SK-N-SH (cell line): ENCODE measurements at regions not wholly inside any gene's neighbourhood (a gene's known extent, or its start where the extent isn't known, plus 50 kb on each side); places are given as distances from the start of the nearest gene placed in this dataset.

Experiments used
- CTCF ChIA-PET: fragments of 300-600, 350-600 bp; formaldehyde crosslinking; extraction: SDS; loops from one replicate; lab custom pipeline; 2021; lab: Yijun Ruan, JAX
- POLR2A ChIA-PET: fragments of 350-600 bp; sonication (Branson Sonifier 250); formaldehyde crosslinking; extraction: SDS; loops from one replicate; lab custom pipeline; 2020; ENCODE audit warnings: antibody characterized with exemption, inconsistent platforms; lab: Yijun Ruan, JAX
- DNase-seq: peaks from one replicate; pipeline ENCODE4 v3.0.0; 2012
- H2AFZ ChIP-seq: fragments of 200-600 bp; sonication (generic); 2 replicates; pipeline ENCODE4 v1.8.1; 2016; ENCODE audit warnings: antibody characterized with exemption, mild to moderate bottlenecking, low read depth
- H3F3A ChIP-seq: fragments of 200-600 bp; sonication (generic); replicated peaks from 2 replicates; pipeline ENCODE3; 2016; ENCODE audit warnings: antibody characterized with exemption, mild to moderate bottlenecking; ENCODE audit not compliant: insufficient read depth
- H3K27ac ChIP-seq, 2 experiments: fragments of 200-500 bp in 1 of 2; fragments of 200-600 bp in 1 of 2; sonication (Bioruptor generic) in 1 of 2; sonication (generic), shearing (Covaris generic) in 1 of 2; 2 replicates each; pipeline versions ENCODE4 v1.5.1 to v1.6.1; 2014 to 2016; ENCODE audit warnings: low read depth in 2 of 2, inconsistent platforms in 1 of 2, low read length in 1 of 2, mild to moderate bottlenecking in 1 of 2, mixed read lengths in 1 of 2
- H3K27me3 ChIP-seq: fragments of 200-600 bp; sonication (generic), shearing (Covaris generic); 2 replicates; pipeline ENCODE4 v1.6.1; 2016; ENCODE audit warnings: mixed run types; ENCODE audit not compliant: insufficient read depth
- H3K36me3 ChIP-seq, 2 experiments: fragments of 200-500 bp in 1 of 2; fragments of 200-600 bp in 1 of 2; sonication (Bioruptor generic) in 1 of 2; sonication (generic) in 1 of 2; replicated peaks in 1 of 2; 2 replicates each; pipeline versions ENCODE3 to v1.5.1; 2014 to 2016; ENCODE audit warnings: low read length in 1 of 2, mild to moderate bottlenecking in 1 of 2; ENCODE audit not compliant: insufficient read depth in 2 of 2, control insufficient read depth in 1 of 2
- H3K4me1 ChIP-seq, 2 experiments: fragments of 200-500 bp in 1 of 2; fragments of 200-600 bp in 1 of 2; sonication (Bioruptor generic) in 1 of 2; sonication (generic), shearing (Covaris generic) in 1 of 2; 2 replicates each; pipeline versions ENCODE4 v1.5.1 to v1.6.1; 2014 to 2016; ENCODE audit warnings: low read depth in 1 of 2, low read length in 1 of 2, mixed run types in 1 of 2; ENCODE audit not compliant: insufficient read depth in 2 of 2, control insufficient read depth in 1 of 2
- H3K4me2 ChIP-seq: fragments of 200-600 bp; sonication (generic), shearing (Covaris generic); 2 replicates; pipeline ENCODE4 v1.6.1; 2017; ENCODE audit warnings: mixed run types
- H3K4me3 ChIP-seq, 2 experiments: fragments of 200-500 bp in 1 of 2; fragments of 200-600 bp in 1 of 2; sonication (Bioruptor generic) in 1 of 2; sonication (generic), shearing (Covaris generic) in 1 of 2; 2 replicates each; pipeline versions ENCODE4 v1.5.1 to v1.8.1; 2014 to 2016; ENCODE audit warnings: low read depth in 2 of 2, inconsistent platforms in 1 of 2, low read length in 1 of 2, mild to moderate bottlenecking in 1 of 2, mixed read lengths in 1 of 2, moderate library complexity in 1 of 2
- H3K79me2 ChIP-seq: fragments of 200-600 bp; sonication (generic); 2 replicates; pipeline ENCODE4 v1.8.1; 2017; ENCODE audit warnings: mild to moderate bottlenecking; ENCODE audit not compliant: insufficient read depth
- H3K9ac ChIP-seq: fragments of 200-600 bp; sonication (generic); 2 replicates; pipeline ENCODE4 v1.6.1; 2017; ENCODE audit warnings: mixed run types
- H3K9me2 ChIP-seq: fragments of 200-600 bp; sonication (generic); 2 replicates; pipeline ENCODE4 v1.6.1; 2017; ENCODE audit warnings: mixed run types
- H3K9me3 ChIP-seq: fragments of 200-600 bp; sonication (generic); 2 replicates; pipeline ENCODE4 v1.6.1; 2017; ENCODE audit warnings: mixed run types, mild to moderate bottlenecking, moderate library complexity
- H4K20me1 ChIP-seq: fragments of 200-600 bp; sonication (generic); 2 replicates; pipeline ENCODE4 v1.6.1; 2017; ENCODE audit warnings: mild to moderate bottlenecking, mixed run types; ENCODE audit not compliant: insufficient read depth
- CHD2 ChIP-seq: fragments of 150-350 bp; IDR thresholded peaks from 2 replicates; pipeline ENCODE4 v1.6.1; 2018; ENCODE audit warnings: low read length; ENCODE audit not compliant: partially characterized antibody
- ELF1 ChIP-seq: IDR thresholded peaks from 2 replicates; pipeline ENCODE4 v1.4.0; 2012
- EP300 ChIP-seq, 2 experiments: IDR thresholded peaks; 2 replicates each; pipeline versions ENCODE4 v1.4.0 to v1.6.1; 2012; ENCODE audit warnings: borderline replicate concordance in 1 of 2, low read depth in 1 of 2, low read length in 1 of 2
- GATA2 ChIP-seq: sonication (generic); formaldehyde crosslinking; IDR thresholded peaks from 2 replicates; pipeline ENCODE4 v1.5.0; 2020; ENCODE audit warnings: mild to moderate bottlenecking, missing genetic modification reagents
- JUND ChIP-seq: IDR thresholded peaks from 2 replicates; pipeline ENCODE4 v1.4.0; 2012
- POLR2AphosphoS5 ChIP-seq: IDR thresholded peaks from 2 replicates; pipeline ENCODE4 v1.6.1; 2012; ENCODE audit warnings: low read depth, low read length
- RCOR1 ChIP-seq: fragments of 150-350 bp; IDR thresholded peaks from 2 replicates; pipeline ENCODE4 v1.6.1; 2017; ENCODE audit warnings: antibody characterized with exemption, low read length
- RXRA ChIP-seq: IDR thresholded peaks from 2 replicates; pipeline ENCODE4 v1.4.0; 2012; ENCODE audit warnings: low read depth, mild to moderate bottlenecking, borderline replicate concordance
- SMC3 ChIP-seq: IDR thresholded peaks from 2 replicates; pipeline ENCODE4 v1.6.1; 2012; ENCODE audit warnings: low read depth, low read length, improper control_type of control experiment
- TAF1 ChIP-seq: IDR thresholded peaks from 2 replicates; pipeline ENCODE4 v1.6.1; 2012; ENCODE audit warnings: low read depth, mild to moderate bottlenecking, low read length, moderate library complexity, borderline replicate concordance
- WGBS: methylation state at CpG from one replicate; pipeline ENCODE4 v1.1.6; 2017; ENCODE audit warnings: low lambda C conversion rate; 5-methylcytosine and 5-hydroxymethylcytosine counted together
- TF ChIP-seq, protein P1 (sequence below): fragments of 200-600 bp; sonication (generic); IDR thresholded peaks from 2 replicates; pipeline ENCODE4 v1.6.1; 2017; ENCODE audit warnings: antibody characterized with exemption, mild to moderate bottlenecking, moderate library complexity
- TF ChIP-seq, protein P2 (sequence below): IDR thresholded peaks from 2 replicates; pipeline ENCODE4 v1.4.0; 2012; ENCODE audit warnings: low read depth, borderline replicate concordance
- TF ChIP-seq, protein P3 (sequence below): fragments of 150-350 bp; IDR thresholded peaks from 2 replicates; pipeline ENCODE4 v1.6.1; 2017; ENCODE audit warnings: antibody characterized with exemption, low read length, low read depth, borderline replicate concordance
- TF ChIP-seq, protein P4 (sequence below): fragments of 150-350 bp; IDR thresholded peaks from 2 replicates; pipeline ENCODE4 v1.6.1; 2016; ENCODE audit warnings: mild to moderate bottlenecking, low read depth, low read length
- TF ChIP-seq, protein P5 (sequence below): IDR thresholded peaks from 2 replicates; pipeline ENCODE4 v1.6.1; 2012; ENCODE audit warnings: mild to moderate bottlenecking, low read depth, low read length, moderate library complexity

DNA sequence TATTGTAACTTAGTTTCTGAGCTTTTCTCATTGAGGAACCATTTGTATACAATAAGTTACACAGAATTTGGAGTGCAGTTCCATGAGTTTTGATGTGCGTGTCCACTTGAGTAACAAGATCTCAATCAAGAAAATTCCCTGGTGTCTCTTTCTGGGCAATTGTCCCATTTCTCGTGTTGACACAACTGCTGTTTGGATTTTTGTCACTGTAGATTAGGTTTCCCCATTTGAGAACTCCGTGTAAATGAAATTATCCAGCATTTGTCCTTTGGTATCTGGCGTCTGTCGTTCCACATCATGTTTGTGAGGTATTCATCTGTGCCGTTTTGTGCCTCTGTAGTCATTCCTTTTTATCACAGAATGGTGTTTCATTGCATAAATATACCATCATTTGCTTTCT is 547.0 kb downstream of the TBC1D22A start:
- 24% methylated on average over 6 of the region's 6 CpGs for WGBS
- H3K9me2 ChIP-seq = no peaks in the 10 kb centered on the region

More for the DNA sequence above, 547.0 kb downstream of the TBC1D22A start:
- no peak overlapping the region for H3K4me2 ChIP-seq
- H3K79me2 ChIP-seq = no peaks in the 10 kb centered on the region
- no peak overlapping the region for H3K9ac ChIP-seq
- no peaks in the 10 kb centered on the region for H4K20me1 ChIP-seq
- CTCF ChIA-PET = no interaction called here
- H3K36me3 ChIP-seq = no peaks in the 10 kb centered on the region
- no peak overlapping the region for H3K27ac ChIP-seq
- no peaks in the 10 kb centered on the region for H3K4me1 ChIP-seq
- no peak overlapping the region for H2AFZ ChIP-seq
- peaks cover 7% of the 10 kb centered on the region for H3K9me3 ChIP-seq
- H3K4me3 ChIP-seq = no peak overlapping the region
- DNase-seq = no peak
- POLR2A ChIA-PET = no interaction called here
- TF ChIP-seq ELF1 (no peak), JUND (no peak), TAF1 (no peak), POLR2AphosphoS5 (no peak), GATA2 (no peak), RXRA (no peak), SMC3 (no peak), RCOR1 (no peak), CHD2 (no peak), EP300 (IDR thresholded peaks at IDR 0.05; ENCODE audit: borderline replicate concordance in 1 of 2, low read depth in 1 of 2, low read length in 1 of 2) (no peak)
- TF ChIP-seq, protein P1, sequence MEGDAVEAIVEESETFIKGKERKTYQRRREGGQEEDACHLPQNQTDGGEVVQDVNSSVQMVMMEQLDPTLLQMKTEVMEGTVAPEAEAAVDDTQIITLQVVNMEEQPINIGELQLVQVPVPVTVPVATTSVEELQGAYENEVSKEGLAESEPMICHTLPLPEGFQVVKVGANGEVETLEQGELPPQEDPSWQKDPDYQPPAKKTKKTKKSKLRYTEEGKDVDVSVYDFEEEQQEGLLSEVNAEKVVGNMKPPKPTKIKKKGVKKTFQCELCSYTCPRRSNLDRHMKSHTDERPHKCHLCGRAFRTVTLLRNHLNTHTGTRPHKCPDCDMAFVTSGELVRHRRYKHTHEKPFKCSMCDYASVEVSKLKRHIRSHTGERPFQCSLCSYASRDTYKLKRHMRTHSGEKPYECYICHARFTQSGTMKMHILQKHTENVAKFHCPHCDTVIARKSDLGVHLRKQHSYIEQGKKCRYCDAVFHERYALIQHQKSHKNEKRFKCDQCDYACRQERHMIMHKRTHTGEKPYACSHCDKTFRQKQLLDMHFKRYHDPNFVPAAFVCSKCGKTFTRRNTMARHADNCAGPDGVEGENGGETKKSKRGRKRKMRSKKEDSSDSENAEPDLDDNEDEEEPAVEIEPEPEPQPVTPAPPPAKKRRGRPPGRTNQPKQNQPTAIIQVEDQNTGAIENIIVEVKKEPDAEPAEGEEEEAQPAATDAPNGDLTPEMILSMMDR = no peak
- TF ChIP-seq, protein P2, sequence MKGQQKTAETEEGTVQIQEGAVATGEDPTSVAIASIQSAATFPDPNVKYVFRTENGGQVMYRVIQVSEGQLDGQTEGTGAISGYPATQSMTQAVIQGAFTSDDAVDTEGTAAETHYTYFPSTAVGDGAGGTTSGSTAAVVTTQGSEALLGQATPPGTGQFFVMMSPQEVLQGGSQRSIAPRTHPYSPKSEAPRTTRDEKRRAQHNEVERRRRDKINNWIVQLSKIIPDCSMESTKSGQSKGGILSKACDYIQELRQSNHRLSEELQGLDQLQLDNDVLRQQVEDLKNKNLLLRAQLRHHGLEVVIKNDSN = no peak
- TF ChIP-seq, protein P3, sequence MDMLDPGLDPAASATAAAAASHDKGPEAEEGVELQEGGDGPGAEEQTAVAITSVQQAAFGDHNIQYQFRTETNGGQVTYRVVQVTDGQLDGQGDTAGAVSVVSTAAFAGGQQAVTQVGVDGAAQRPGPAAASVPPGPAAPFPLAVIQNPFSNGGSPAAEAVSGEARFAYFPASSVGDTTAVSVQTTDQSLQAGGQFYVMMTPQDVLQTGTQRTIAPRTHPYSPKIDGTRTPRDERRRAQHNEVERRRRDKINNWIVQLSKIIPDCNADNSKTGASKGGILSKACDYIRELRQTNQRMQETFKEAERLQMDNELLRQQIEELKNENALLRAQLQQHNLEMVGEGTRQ = no peak
- TF ChIP-seq, protein P4, sequence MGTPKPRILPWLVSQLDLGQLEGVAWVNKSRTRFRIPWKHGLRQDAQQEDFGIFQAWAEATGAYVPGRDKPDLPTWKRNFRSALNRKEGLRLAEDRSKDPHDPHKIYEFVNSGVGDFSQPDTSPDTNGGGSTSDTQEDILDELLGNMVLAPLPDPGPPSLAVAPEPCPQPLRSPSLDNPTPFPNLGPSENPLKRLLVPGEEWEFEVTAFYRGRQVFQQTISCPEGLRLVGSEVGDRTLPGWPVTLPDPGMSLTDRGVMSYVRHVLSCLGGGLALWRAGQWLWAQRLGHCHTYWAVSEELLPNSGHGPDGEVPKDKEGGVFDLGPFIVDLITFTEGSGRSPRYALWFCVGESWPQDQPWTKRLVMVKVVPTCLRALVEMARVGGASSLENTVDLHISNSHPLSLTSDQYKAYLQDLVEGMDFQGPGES = no peak
- TF ChIP-seq, protein P5, sequence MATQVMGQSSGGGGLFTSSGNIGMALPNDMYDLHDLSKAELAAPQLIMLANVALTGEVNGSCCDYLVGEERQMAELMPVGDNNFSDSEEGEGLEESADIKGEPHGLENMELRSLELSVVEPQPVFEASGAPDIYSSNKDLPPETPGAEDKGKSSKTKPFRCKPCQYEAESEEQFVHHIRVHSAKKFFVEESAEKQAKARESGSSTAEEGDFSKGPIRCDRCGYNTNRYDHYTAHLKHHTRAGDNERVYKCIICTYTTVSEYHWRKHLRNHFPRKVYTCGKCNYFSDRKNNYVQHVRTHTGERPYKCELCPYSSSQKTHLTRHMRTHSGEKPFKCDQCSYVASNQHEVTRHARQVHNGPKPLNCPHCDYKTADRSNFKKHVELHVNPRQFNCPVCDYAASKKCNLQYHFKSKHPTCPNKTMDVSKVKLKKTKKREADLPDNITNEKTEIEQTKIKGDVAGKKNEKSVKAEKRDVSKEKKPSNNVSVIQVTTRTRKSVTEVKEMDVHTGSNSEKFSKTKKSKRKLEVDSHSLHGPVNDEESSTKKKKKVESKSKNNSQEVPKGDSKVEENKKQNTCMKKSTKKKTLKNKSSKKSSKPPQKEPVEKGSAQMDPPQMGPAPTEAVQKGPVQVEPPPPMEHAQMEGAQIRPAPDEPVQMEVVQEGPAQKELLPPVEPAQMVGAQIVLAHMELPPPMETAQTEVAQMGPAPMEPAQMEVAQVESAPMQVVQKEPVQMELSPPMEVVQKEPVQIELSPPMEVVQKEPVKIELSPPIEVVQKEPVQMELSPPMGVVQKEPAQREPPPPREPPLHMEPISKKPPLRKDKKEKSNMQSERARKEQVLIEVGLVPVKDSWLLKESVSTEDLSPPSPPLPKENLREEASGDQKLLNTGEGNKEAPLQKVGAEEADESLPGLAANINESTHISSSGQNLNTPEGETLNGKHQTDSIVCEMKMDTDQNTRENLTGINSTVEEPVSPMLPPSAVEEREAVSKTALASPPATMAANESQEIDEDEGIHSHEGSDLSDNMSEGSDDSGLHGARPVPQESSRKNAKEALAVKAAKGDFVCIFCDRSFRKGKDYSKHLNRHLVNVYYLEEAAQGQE = no peak
- no peaks in the 10 kb centered on the region for H3K27me3 ChIP-seq
- no peaks in the 10 kb centered on the region for H3F3A ChIP-seq
